HK-2 (cell line): ENCODE measurements at regions not wholly inside any gene's neighbourhood (a gene's known extent, or its start where the extent isn't known, plus 50 kb on each side); places are given as distances from the start of the nearest gene placed in this dataset.

Experiments used
- DNase-seq: peaks from one replicate; pipeline ENCODE4 v3.0.0-alpha.2; 2018; ENCODE audit not compliant: unreplicated experiment

GRCh38 chr20:62545901-62546525, 70.2 kb upstream of the GATA5 start:
- no peak for DNase-seq

- no peak for DNase-seq
Measured at GRCh38 chr20:62546606-62547005, 70.8 kb upstream of the GATA5 start.

GRCh38 chr20:62547364-62547763, 71.6 kb upstream of the GATA5 start:
- DNase-seq: no peak

- no peak for DNase-seq
Measured at GRCh38 chr20:62548471-62548870, 72.7 kb upstream of the GATA5 start.

- DNase-seq: no peak
Measured at GRCh38 chr20:62549029-62549428, 73.2 kb upstream of the GATA5 start.

- no peak for DNase-seq
Measured at GRCh38 chr20:62549499-62550086, 73.8 kb upstream of the GATA5 start.

- peak; percentile 42 for DNase-seq
Measured at GRCh38 chr20:62550087-62550632, 74.4 kb upstream of the GATA5 start.

GRCh38 chr20:62551407-62552323, 75.9 kb upstream of the GATA5 start:
- DNase-seq: peak; percentile 37

- no peak for DNase-seq
Measured at GRCh38 chr20:62552613-62553012, 76.8 kb upstream of the GATA5 start.

GRCh38 chr20:62553136-62553837, 77.5 kb upstream of the GATA5 start:
- no peak for DNase-seq

- DNase-seq: no peak
Measured at GRCh38 chr20:62553838-62554161, 78.0 kb upstream of the GATA5 start.

GRCh38 chr20:62554214-62554897, 78.6 kb upstream of the GATA5 start:
- no peak for DNase-seq

- DNase-seq: no peak
Measured at GRCh38 chr20:62554898-62555641, 79.3 kb upstream of the GATA5 start.

GRCh38 chr20:62555642-62556420, 80.0 kb upstream of the GATA5 start:
- no peak for DNase-seq

- DNase-seq: peak; percentile 80
Measured at GRCh38 chr20:62557462-62557861, 81.7 kb upstream of the GATA5 start.

- DNase-seq: no peak
Measured at GRCh38 chr20:62557999-62558408, 82.2 kb upstream of the GATA5 start.

- DNase-seq: no peak
Measured at GRCh38 chr20:62558779-62559178, 83.0 kb upstream of the GATA5 start.

GRCh38 chr20:62560162-62560561, 82.1 kb upstream of the SLCO4A1 start:
- no peak for DNase-seq

GRCh38 chr20:62561182-62561581, 81.1 kb upstream of the SLCO4A1 start:
- DNase-seq: no peak

GRCh38 chr20:62561948-62562347, 80.4 kb upstream of the SLCO4A1 start:
- no peak for DNase-seq
